ENCODE measurements at regions not wholly inside any gene's neighbourhood (a gene's known extent, or its start where the extent isn't known, plus 50 kb on each side); places are given as distances from the start of the nearest gene placed in this dataset.

DNA sequence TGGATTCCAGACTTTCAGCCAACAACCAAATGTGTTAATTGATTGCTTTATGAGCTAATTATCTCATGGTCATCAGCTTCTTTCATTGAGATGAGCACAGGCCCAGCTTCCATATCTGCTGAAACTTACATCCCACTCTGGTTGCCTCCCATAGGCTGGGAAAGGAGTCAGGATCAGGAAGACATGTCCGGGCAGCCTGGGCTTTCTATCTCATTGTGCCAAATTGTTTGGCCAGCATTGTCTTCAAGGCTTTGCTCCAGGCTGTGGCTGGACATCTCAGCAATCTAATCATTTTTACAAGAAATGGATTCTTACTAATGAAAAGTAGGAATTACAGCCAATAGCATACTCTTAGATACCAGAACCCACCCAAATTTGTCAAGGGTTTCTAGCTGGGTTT is 295.2 kb downstream of the CXCL12 start:
- Mint-ChIP-seq H3K4me1 (ENCODE audit: low read depth) (no peaks in the 10 kb centered on the region), H3K27me3 (peaks cover 24% of the 10 kb centered on the region), H3K36me3 (ENCODE audit: low read depth) (no peaks in the 10 kb centered on the region), H3K9me3 (peaks cover 3% of the 10 kb centered on the region), H3K27ac (no peak overlapping the region), H3K4me3 (no peak overlapping the region)
- no peak for DNase-seq

DNA sequence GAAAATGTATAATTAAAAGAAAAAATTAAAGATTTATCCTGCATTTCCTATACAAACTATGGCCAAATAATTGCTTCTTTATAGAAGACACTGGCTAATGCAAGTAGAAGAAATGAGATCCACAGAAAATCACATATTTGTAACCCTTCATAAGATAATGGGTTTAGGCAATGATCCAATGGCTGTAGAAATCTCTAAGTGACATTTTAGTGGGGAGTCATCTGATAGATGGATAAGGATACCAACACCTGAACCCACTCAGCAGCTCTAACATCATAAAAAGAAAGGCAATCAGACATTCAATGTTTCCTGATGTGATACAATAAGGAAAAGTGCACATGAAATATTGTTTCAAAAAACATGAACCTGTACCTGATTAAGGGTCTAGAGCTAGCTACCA is 297.5 kb downstream of the CXCL12 start:
- no peak for DNase-seq
- Mint-ChIP-seq H3K36me3 (ENCODE audit: low read depth) (no peaks in the 10 kb centered on the region), H3K27ac (no peak overlapping the region), H3K4me1 (ENCODE audit: low read depth) (no peaks in the 10 kb centered on the region), H3K4me3 (no peak overlapping the region), H3K27me3 (peaks cover 24% of the 10 kb centered on the region), H3K9me3 (peaks cover 3% of the 10 kb centered on the region)

DNA sequence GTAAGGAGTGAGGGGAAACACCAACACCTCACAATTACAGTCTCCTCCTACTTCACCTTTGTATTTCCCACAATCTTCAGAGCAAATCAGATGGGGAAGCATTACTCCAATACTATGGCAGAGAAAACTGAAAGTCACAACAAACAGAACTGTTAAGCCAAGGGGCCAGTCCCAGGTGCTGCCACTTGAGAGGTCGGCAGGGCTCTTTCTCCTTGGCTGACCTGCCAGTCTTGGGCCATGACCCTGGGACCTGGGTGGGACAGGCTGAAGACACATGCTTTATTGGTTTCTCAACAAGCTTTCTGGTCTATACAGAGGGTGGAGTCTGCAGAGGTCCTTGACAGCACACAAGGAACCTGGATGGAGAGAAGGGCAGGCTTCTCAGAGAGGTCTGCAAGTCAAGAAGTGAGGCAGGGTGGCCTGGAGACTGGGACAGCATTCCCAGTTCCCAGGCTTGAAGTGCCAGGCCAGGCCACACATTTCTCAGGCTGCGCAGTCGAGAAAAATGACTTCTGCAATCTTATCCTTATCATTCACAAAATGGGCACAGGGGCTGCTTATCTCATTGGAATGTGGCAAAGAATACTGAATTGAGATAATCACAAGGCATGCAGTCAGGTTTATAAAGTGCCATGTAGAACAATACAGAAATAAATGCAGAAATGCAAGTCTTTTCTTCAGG is 301.0 kb downstream of the CXCL12 start:
- DNase-seq, result no peak
- Mint-ChIP-seq H3K27ac (no peak overlapping the region), H3K4me3 (no peak overlapping the region), H3K36me3 (ENCODE audit: low read depth) (no peaks in the 10 kb centered on the region), H3K27me3 (peaks cover 16% of the 10 kb centered on the region), H3K4me1 (ENCODE audit: low read depth) (no peaks in the 10 kb centered on the region), H3K9me3 (no peaks in the 10 kb centered on the region)

DNA sequence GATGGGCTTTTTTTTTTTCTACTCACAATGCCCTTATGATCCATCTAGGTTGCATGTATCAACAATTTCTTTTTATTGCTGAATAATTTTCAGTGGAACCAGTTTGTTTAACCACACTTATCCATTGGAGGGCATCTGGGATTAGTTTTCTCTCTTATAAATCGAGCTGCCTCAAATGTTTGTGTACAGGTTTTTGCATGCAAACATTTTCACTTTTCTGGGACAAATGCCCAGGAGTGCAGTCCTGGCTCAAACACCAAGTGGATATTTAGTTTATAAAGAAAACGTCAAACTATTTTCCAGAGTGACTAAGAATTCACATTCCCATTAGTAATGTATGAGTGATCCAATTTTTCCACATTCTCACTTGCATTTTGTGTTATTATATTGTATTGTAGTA is 313.4 kb downstream of the CXCL12 start:
- Mint-ChIP-seq H3K4me3 (no peak overlapping the region), H3K27me3 (peaks cover 4% of the 10 kb centered on the region), H3K9me3 (peaks cover 3% of the 10 kb centered on the region), H3K36me3 (ENCODE audit: low read depth) (no peaks in the 10 kb centered on the region), H3K4me1 (ENCODE audit: low read depth) (no peaks in the 10 kb centered on the region), H3K27ac (no peak overlapping the region)
- no peak for DNase-seq

DNA sequence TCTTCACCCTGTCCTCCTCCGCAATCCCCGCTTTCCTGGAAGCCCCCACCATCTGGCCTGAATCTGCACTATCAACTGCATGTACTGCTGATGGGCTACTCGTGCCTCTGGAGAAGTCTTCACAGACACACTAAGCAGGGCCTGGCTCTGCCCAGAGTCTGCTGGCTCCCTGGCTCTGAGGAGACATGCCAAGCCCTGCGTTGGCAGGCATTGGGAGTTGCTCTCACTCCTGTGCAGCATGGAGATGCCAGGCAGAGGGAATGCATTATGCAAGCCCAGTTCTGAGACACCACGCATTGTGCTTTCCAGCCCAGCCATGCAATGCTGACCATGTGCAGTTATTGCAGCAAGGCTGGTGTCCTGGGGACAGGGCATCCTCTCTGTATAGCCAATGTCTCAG is 314.6 kb downstream of the CXCL12 start:
- H3K27me3 Mint-ChIP-seq, result peaks cover 4% of the 10 kb centered on the region
- no peak overlapping the region for H3K27ac Mint-ChIP-seq
- peaks cover 3% of the 10 kb centered on the region for H3K9me3 Mint-ChIP-seq
- H3K4me3 Mint-ChIP-seq, result no peak overlapping the region
- no peaks in the 10 kb centered on the region for H3K4me1 Mint-ChIP-seq (ENCODE audit: low read depth)
- DNase-seq, result no peak
- no peaks in the 10 kb centered on the region for H3K36me3 Mint-ChIP-seq (ENCODE audit: low read depth)

DNA sequence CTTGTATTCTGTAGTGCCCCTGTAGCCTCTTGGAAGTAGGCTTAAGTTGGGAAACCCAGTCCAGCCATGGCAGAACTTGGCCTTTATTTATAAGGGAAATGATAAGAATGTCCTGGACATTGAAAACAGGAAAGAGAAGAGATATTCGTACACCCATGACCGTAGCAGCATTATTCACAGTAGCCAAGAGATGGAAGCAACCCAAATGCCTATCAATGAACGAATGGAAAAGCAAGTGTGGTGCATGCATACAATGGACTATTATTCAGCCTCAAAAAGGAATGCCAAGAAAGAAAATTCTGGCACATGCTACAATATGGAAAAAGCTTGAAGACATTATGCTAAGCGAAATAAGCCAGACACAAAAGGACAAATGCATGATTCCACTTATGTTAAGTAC is 315.3 kb downstream of the CXCL12 start:
- Mint-ChIP-seq H3K27ac (no peak overlapping the region), H3K36me3 (ENCODE audit: low read depth) (no peaks in the 10 kb centered on the region), H3K9me3 (no peaks in the 10 kb centered on the region), H3K27me3 (peaks cover 4% of the 10 kb centered on the region), H3K4me3 (no peak overlapping the region), H3K4me1 (ENCODE audit: low read depth) (no peaks in the 10 kb centered on the region)
- DNase-seq, result no peak

DNA sequence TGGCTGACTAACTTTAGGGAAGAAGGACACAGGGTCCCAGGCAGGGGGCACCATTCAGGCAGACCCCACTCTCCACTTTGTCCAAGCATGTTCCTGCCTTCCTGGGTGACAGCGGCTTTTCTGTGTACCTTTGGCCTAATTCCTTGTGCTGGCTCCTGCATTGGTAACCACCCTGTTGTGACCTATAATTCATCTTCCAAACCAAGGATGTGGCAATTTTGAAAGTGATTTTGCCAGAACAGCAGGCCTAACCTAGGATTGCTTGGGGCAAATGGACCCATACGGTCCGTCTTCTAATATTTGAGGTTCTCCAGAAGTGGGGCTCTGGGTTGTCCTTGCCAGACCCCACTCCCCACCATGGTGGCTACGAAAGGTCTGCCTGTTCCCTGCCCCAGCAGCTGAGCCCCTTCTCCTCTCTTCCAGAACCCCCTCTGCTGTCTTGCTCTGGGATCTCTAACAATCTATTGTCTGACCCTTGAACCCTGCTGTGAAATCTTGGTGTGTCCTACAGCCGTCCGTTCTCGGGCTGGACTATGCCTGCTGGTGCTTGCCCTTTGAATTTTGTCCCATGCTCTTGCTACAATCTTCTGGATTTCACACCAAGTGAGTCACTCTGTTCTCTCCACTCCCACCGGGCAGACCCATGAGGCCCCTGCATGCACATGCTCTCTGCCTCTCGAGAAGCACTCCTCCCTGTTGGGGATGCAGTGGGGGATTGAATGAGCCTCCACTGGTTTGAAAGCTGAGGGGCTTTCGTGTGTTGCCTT is 316.0 kb downstream of the CXCL12 start:
- Mint-ChIP-seq H3K36me3 (ENCODE audit: low read depth) (no peaks in the 10 kb centered on the region), H3K9me3 (no peaks in the 10 kb centered on the region), H3K27me3 (peaks cover 4% of the 10 kb centered on the region), H3K27ac (no peak overlapping the region), H3K4me3 (no peak overlapping the region), H3K4me1 (ENCODE audit: low read depth) (no peaks in the 10 kb centered on the region)
- DNase-seq, result no peak

DNA sequence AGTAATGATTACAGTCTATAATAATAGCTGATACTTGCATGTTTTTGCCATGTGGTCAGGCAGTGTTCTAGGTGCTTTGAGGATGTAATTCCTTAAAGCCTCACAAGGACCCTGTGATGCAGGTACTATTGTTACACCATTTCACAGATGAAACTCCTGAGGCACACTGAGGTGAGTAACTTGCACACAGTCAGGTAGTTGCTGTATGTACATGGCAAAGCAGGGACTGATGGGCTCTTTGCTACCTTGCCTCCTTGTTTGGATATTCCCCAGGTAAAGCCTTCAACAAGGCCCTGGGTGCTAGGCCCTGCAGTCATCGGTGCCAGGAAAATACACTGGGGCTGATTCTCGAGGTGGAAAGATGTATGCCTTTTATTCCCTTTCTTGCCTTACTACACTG is 317.5 kb downstream of the CXCL12 start:
- no peaks in the 10 kb centered on the region for H3K9me3 Mint-ChIP-seq
- no peak for DNase-seq
- H3K36me3 Mint-ChIP-seq (ENCODE audit: low read depth), result no peaks in the 10 kb centered on the region
- H3K4me1 Mint-ChIP-seq (ENCODE audit: low read depth), result no peaks in the 10 kb centered on the region
- H3K27ac Mint-ChIP-seq, result no peak overlapping the region
- H3K27me3 Mint-ChIP-seq, result peaks cover under 1% of the 10 kb centered on the region
- no peak overlapping the region for H3K4me3 Mint-ChIP-seq

DNA sequence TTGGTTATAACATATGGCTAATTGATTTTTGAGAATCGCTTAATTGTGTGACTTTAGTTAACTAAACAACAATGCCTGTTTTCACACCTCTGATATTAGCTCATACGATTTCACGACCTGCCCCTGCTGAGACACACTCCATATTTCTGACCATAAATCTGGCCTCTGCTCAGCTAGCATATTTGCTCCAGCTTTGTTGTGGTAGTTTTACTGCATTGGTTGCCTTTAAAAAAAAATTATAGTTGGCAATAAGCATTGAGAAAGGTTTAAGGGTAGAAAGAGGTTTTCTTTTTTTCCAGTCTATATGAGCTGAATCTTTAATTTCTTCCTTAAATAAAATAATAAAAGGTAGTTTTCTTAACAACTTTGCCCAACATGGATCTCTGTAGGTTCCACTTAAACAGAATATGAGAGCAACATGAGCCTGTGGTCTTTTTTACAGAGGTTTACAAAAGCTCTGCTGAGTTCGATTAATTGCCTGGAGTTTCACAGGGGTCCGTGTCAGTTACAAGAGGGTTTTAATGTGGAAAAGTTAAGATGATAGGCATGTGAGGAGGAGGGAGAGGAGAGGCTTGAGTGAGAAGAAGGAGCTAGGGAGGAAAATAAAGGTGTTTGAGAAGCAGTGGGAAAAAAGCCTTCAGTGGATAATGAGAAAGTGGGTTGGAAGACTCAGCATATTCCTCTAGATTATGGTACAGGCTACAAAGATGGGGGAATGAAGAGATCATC is 318.2 kb downstream of the CXCL12 start:
- no peak overlapping the region for H3K27ac Mint-ChIP-seq
- DNase-seq, result no peak
- H3K4me3 Mint-ChIP-seq, result no peak overlapping the region

DNA sequence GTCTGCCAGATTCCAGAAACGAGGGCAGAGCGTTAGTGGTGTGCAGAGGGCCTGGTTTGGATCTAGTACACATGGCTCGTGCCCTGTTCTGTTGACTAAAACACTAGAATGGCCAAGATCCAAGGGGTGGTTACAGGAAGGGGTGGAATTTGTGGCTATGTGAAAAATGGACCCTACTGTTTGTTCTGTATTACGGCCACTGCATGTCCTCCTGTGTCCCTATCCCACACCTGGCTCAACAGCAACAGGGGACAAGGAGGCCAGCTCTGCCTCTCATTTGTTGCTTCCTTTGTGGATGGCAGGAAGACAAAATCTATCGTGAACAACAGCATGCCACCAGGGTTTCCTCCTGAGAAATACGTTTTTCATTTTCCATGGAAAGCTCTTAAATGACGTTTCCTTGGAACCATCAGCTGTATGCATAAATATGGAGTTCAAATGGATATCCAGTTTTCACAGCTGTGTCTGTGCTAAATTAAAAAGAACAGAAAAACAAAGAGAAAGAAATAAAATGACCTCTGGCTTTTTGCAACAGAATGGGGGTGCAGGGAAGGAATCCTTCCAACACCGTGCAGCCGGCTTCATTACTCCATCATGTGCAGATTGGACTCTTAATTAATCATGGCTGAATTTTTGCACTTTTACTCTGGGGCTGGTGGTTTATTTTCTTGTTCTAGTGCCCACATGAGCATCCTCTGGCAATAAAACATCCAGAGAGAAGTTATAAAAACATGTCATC is 318.9 kb downstream of the CXCL12 start:
- H3K9me3 Mint-ChIP-seq, result no peaks in the 10 kb centered on the region
- H3K4me1 Mint-ChIP-seq (ENCODE audit: low read depth), result no peaks in the 10 kb centered on the region
- no peak overlapping the region for H3K4me3 Mint-ChIP-seq
- H3K27me3 Mint-ChIP-seq, result no peaks in the 10 kb centered on the region
- DNase-seq, result no peak
- no peak overlapping the region for H3K27ac Mint-ChIP-seq
- H3K36me3 Mint-ChIP-seq (ENCODE audit: low read depth), result no peaks in the 10 kb centered on the region

More for the DNA sequence above, 318.2 kb downstream of the CXCL12 start:
- no peaks in the 10 kb centered on the region for H3K36me3 Mint-ChIP-seq (ENCODE audit: low read depth)
- no peaks in the 10 kb centered on the region for H3K4me1 Mint-ChIP-seq (ENCODE audit: low read depth)
- H3K9me3 Mint-ChIP-seq, result no peaks in the 10 kb centered on the region
- no peaks in the 10 kb centered on the region for H3K27me3 Mint-ChIP-seq

DNA sequence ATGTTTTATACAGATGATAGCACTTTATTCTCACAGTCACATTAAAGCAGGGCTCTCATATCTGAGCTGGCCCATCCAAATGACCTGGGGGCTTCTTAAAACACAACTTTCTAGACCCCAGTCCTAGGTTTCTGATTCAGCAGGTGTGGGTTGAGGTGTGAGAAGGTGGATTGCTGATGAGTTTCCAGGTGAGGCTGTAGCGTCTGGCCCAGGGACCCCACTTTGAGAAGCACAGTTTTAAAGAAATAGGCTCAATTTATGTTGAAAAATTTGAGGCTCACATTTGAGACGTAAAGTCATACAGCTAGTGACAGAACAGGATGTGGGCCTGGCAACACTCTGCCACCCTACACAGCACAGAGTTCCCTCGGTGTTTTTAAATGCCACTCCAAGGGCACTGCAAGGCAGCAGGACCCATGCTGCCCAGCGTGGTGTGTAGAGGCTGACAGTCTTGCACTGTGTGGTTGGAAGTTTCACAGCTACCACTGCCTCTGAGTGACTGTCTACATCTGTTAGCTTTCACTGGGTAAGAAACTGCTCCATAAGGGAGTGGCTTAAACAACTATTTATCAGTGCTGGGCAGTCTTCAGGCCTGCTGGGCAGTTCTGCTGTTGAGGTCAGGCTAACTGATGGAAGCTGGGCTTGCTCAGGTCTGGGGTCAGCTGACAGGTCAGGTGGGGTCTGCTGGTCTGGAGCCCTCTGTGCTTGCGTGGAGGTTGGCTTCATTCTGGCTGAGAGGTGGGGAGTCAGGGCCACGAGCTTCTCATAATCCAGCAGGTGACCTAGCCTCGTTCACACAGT is 319.7 kb downstream of the CXCL12 start:
- no peaks in the 10 kb centered on the region for H3K36me3 Mint-ChIP-seq (ENCODE audit: low read depth)
- H3K27me3 Mint-ChIP-seq, result no peaks in the 10 kb centered on the region
- no peak overlapping the region for H3K4me3 Mint-ChIP-seq
- no peaks in the 10 kb centered on the region for H3K4me1 Mint-ChIP-seq (ENCODE audit: low read depth)
- H3K9me3 Mint-ChIP-seq, result no peaks in the 10 kb centered on the region
- DNase-seq, result no peak
- no peak overlapping the region for H3K27ac Mint-ChIP-seq

DNA sequence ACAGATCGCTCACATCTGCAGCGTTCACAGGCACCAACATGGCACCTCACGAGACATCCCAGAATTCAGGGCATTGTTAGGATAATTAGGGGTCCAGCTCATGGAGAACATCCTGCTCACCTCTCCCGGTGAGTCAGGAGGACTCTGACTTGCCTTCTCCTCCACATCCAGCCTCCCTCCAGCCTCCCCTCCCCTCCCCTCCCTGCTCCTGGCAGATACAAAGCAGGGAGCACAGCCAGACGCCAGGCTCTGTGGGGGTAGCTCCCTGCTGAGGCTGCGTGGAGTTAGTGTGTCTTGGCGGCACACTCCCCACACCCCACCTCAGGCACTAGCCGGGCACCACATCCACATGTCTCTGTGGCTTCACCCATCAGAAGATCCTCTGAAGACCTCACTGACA is 320.6 kb downstream of the CXCL12 start:
- no peaks in the 10 kb centered on the region for H3K9me3 Mint-ChIP-seq
- no peaks in the 10 kb centered on the region for H3K27me3 Mint-ChIP-seq
- H3K4me3 Mint-ChIP-seq, result no peak overlapping the region
- no peak overlapping the region for H3K27ac Mint-ChIP-seq
- no peaks in the 10 kb centered on the region for H3K36me3 Mint-ChIP-seq (ENCODE audit: low read depth)
- H3K4me1 Mint-ChIP-seq (ENCODE audit: low read depth), result no peaks in the 10 kb centered on the region
- DNase-seq, result no peak

DNA sequence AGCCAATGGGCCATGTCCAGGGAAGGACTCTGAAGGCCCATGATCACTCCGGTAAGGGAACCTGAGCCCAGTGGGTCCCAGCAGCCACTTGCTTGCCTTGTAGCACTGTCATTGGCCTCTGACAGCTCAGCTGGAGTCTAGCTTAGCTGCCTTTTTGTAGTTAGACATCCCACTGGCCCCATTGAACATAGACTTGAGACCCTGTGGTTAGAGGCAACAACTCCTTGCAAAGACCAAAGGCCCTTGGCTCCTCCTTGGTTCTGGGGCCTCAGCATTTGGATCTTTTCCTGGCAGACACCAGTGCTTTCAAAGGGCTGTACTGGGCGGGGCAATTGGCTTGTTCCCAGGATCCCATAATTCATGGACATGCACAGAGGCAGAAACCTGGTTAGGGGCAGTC is 321.2 kb downstream of the CXCL12 start:
- peaks cover 5% of the 10 kb centered on the region for H3K27me3 Mint-ChIP-seq

DNA sequence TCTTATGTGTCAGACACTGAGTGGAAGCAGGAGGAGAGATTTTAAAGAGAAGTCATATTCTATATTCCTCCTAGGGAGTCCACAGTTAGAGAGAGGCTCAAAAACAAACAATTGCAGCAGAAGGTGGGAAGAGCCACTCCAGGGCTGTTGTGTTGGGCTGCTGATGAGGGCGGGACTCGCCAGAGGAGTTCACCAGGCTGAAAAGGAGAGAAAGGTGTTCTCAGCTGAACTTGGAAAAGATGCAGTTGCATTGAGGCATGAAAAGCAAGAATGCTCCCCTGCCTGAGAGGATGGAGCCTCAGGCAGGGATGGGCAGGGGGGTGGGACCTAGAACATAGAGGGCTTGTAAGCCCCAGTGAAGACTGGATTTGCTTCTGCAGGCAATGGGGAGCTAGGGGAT is 324.2 kb downstream of the CXCL12 start:
- Mint-ChIP-seq H3K27me3 (peaks cover 16% of the 10 kb centered on the region), H3K27ac (no peak overlapping the region), H3K9me3 (no peaks in the 10 kb centered on the region), H3K4me1 (ENCODE audit: low read depth) (no peaks in the 10 kb centered on the region), H3K4me3 (no peak overlapping the region), H3K36me3 (ENCODE audit: low read depth) (no peaks in the 10 kb centered on the region)
- DNase-seq, result no peak

More for the DNA sequence above, 321.2 kb downstream of the CXCL12 start:
- Mint-ChIP-seq H3K27ac (no peak overlapping the region), H3K36me3 (ENCODE audit: low read depth) (no peaks in the 10 kb centered on the region), H3K4me1 (ENCODE audit: low read depth) (no peaks in the 10 kb centered on the region), H3K9me3 (no peaks in the 10 kb centered on the region), H3K4me3 (no peak overlapping the region)
- no peak for DNase-seq
